T-helper 17 cell (primary cell): ENCODE measurements at regions not wholly inside any gene's neighbourhood (a gene's known extent, or its start where the extent isn't known, plus 50 kb on each side); places are given as distances from the start of the nearest gene placed in this dataset.

Source experiments
- ATAC-seq: fragments of 150-1000 bp; cut with Tn5 transposase; 2 replicates; pipeline ENCODE4 v1.10.0; 2021; ENCODE audit warnings: mild to moderate bottlenecking, moderate library complexity
- DNase-seq, 3 donors: peaks; one replicate each; pipeline versions ENCODE4 v3.0.0 to v3.0.0-alpha.2; 2020 to 2021
- H3K9me3 ChIP-seq: one replicate; pipeline ENCODE4 v1.7.0; 2013; ENCODE audit warnings: low read length, mild to moderate bottlenecking; ENCODE audit not compliant: control insufficient read depth, poor library complexity, severe bottlenecking
- H3K27ac Mint-ChIP-seq: one replicate; pipeline ENCODE4 v1.8.0; 2022; ENCODE audit warnings: mild to moderate bottlenecking, moderate library complexity, mixed read lengths
- H3K27me3 Mint-ChIP-seq: one replicate; pipeline ENCODE4 v1.8.0; 2022; ENCODE audit warnings: mixed read lengths
- H3K36me3 Mint-ChIP-seq: one replicate; pipeline ENCODE4 v1.8.0; 2022; ENCODE audit warnings: low read depth, mixed read lengths
- H3K4me1 Mint-ChIP-seq: one replicate; pipeline ENCODE4 v1.8.0; 2022; ENCODE audit warnings: mild to moderate bottlenecking, mixed read lengths
- H3K4me3 Mint-ChIP-seq: one replicate; pipeline ENCODE4 v1.8.0; 2022; ENCODE audit warnings: mild to moderate bottlenecking, moderate library complexity, mixed read lengths

- Mint-ChIP-seq H3K4me3 (no peak overlapping the region), H3K27me3 (no peaks in the 10 kb centered on the region), H3K36me3 (no peaks in the 10 kb centered on the region)
Observed at GRCh38 chr4:19151684-19152083, 1100.0 kb upstream of the SLIT2 start.

GRCh38 chr4:19146038-19146437, 1105.7 kb upstream of the SLIT2 start:
- Mint-ChIP-seq H3K36me3 (no peaks in the 10 kb centered on the region), H3K27ac (no peak overlapping the region), H3K4me1 (no peaks in the 10 kb centered on the region), H3K4me3 (no peak overlapping the region), H3K27me3 (no peaks in the 10 kb centered on the region)
- DNase-seq (no peak), ATAC-seq (no peak)
- H3K9me3 ChIP-seq, result no peaks in the 10 kb centered on the region

More at GRCh38 chr4:19151684-19152083, 1100.0 kb upstream of the SLIT2 start:
- no peaks in the 10 kb centered on the region for H3K4me1 Mint-ChIP-seq
- DNase-seq, result no peak
- no peak overlapping the region for H3K27ac Mint-ChIP-seq
- ATAC-seq, result no peak
- no peaks in the 10 kb centered on the region for H3K9me3 ChIP-seq

GRCh38 chr4:19135895-19136633, 1114.5 kb upstream of the LCORL start:
- no peaks in the 10 kb centered on the region for H3K36me3 Mint-ChIP-seq
- ATAC-seq, result no peak
- DNase-seq, result no peak
- no peak overlapping the region for H3K4me3 Mint-ChIP-seq
- no peaks in the 10 kb centered on the region for H3K9me3 ChIP-seq
- no peaks in the 10 kb centered on the region for H3K4me1 Mint-ChIP-seq
- no peak overlapping the region for H3K27ac Mint-ChIP-seq
- H3K27me3 Mint-ChIP-seq, result no peaks in the 10 kb centered on the region

- Mint-ChIP-seq H3K36me3 (no peaks in the 10 kb centered on the region), H3K4me3 (no peak overlapping the region), H3K27me3 (no peaks in the 10 kb centered on the region), H3K4me1 (no peaks in the 10 kb centered on the region), H3K27ac (no peak overlapping the region)
- no peaks in the 10 kb centered on the region for H3K9me3 ChIP-seq
- ATAC-seq (no peak), DNase-seq (no peak)
Observed at GRCh38 chr4:19134685-19135084, 1113.1 kb upstream of the LCORL start.

GRCh38 chr4:19133315-19133714, 1111.8 kb upstream of the LCORL start:
- no peak overlapping the region for H3K4me3 Mint-ChIP-seq
- no peak for ATAC-seq

GRCh38 chr4:19130866-19131265, 1109.3 kb upstream of the LCORL start:
- no peak overlapping the region for H3K4me3 Mint-ChIP-seq
- no peak overlapping the region for H3K27ac Mint-ChIP-seq
- H3K27me3 Mint-ChIP-seq, result no peaks in the 10 kb centered on the region
- no peaks in the 10 kb centered on the region for H3K36me3 Mint-ChIP-seq
- no peaks in the 10 kb centered on the region for H3K9me3 ChIP-seq
- ATAC-seq (no peak), DNase-seq (no peak)
- no peaks in the 10 kb centered on the region for H3K4me1 Mint-ChIP-seq

More at GRCh38 chr4:19133315-19133714, 1111.8 kb upstream of the LCORL start:
- Mint-ChIP-seq H3K36me3 (no peaks in the 10 kb centered on the region), H3K27me3 (no peaks in the 10 kb centered on the region), H3K27ac (no peak overlapping the region), H3K4me1 (no peaks in the 10 kb centered on the region)
- DNase-seq, result no peak
- H3K9me3 ChIP-seq, result no peaks in the 10 kb centered on the region

GRCh38 chr4:19128176-19128575, 1106.6 kb upstream of the LCORL start:
- no peaks in the 10 kb centered on the region for H3K4me1 Mint-ChIP-seq
- DNase-seq, result no peak

GRCh38 chr4:19126903-19127302, 1105.3 kb upstream of the LCORL start:
- no peak for ATAC-seq
- Mint-ChIP-seq H3K27me3 (no peaks in the 10 kb centered on the region), H3K27ac (no peak overlapping the region), H3K36me3 (no peaks in the 10 kb centered on the region), H3K4me1 (no peaks in the 10 kb centered on the region), H3K4me3 (no peak overlapping the region)
- DNase-seq, result no peak
- peaks cover 6% of the 10 kb centered on the region for H3K9me3 ChIP-seq

More at GRCh38 chr4:19128176-19128575, 1106.6 kb upstream of the LCORL start:
- Mint-ChIP-seq H3K27me3 (no peaks in the 10 kb centered on the region), H3K36me3 (no peaks in the 10 kb centered on the region), H3K4me3 (no peak overlapping the region), H3K27ac (no peak overlapping the region)
- peaks cover 6% of the 10 kb centered on the region for H3K9me3 ChIP-seq
- no peak for ATAC-seq

GRCh38 chr4:19123681-19124080, 1102.1 kb upstream of the LCORL start:
- peaks cover 6% of the 10 kb centered on the region for H3K9me3 ChIP-seq
- no peaks in the 10 kb centered on the region for H3K4me1 Mint-ChIP-seq
- no peak for ATAC-seq
- no peak overlapping the region for H3K4me3 Mint-ChIP-seq
- H3K27ac Mint-ChIP-seq, result no peak overlapping the region
- H3K27me3 Mint-ChIP-seq, result no peaks in the 10 kb centered on the region
- DNase-seq, result no peak
- H3K36me3 Mint-ChIP-seq, result no peaks in the 10 kb centered on the region

- no peak overlapping the region for H3K27ac Mint-ChIP-seq
- DNase-seq, result no peak
- H3K27me3 Mint-ChIP-seq, result no peaks in the 10 kb centered on the region
- no peaks in the 10 kb centered on the region for H3K4me1 Mint-ChIP-seq
- H3K9me3 ChIP-seq, result no peaks in the 10 kb centered on the region
- ATAC-seq, result no peak
- no peaks in the 10 kb centered on the region for H3K36me3 Mint-ChIP-seq
- H3K4me3 Mint-ChIP-seq, result no peak overlapping the region
Observed at GRCh38 chr4:19119904-19120560, 1098.5 kb upstream of the LCORL start.

GRCh38 chr4:19117022-19117421, 1095.5 kb upstream of the LCORL start:
- ATAC-seq, result no peak
- Mint-ChIP-seq H3K27me3 (no peaks in the 10 kb centered on the region), H3K4me1 (no peaks in the 10 kb centered on the region), H3K36me3 (no peaks in the 10 kb centered on the region), H3K4me3 (no peak overlapping the region), H3K27ac (no peak overlapping the region)
- no peak for DNase-seq
- no peaks in the 10 kb centered on the region for H3K9me3 ChIP-seq

- no peak for DNase-seq
- H3K36me3 Mint-ChIP-seq, result no peaks in the 10 kb centered on the region
- no peak overlapping the region for H3K4me3 Mint-ChIP-seq
- no peaks in the 10 kb centered on the region for H3K9me3 ChIP-seq
- no peaks in the 10 kb centered on the region for H3K27me3 Mint-ChIP-seq
- no peak for ATAC-seq
- H3K27ac Mint-ChIP-seq, result no peak overlapping the region
- no peaks in the 10 kb centered on the region for H3K4me1 Mint-ChIP-seq
Observed at GRCh38 chr4:19104176-19104575, 1082.6 kb upstream of the LCORL start.

- H3K4me3 Mint-ChIP-seq, result no peak overlapping the region
- H3K27me3 Mint-ChIP-seq, result no peaks in the 10 kb centered on the region
- no peaks in the 10 kb centered on the region for H3K4me1 Mint-ChIP-seq
- no peak overlapping the region for H3K27ac Mint-ChIP-seq
- ATAC-seq (no peak), DNase-seq (no peak)
- H3K9me3 ChIP-seq, result no peaks in the 10 kb centered on the region
- no peaks in the 10 kb centered on the region for H3K36me3 Mint-ChIP-seq
Observed at GRCh38 chr4:19095491-19096046, 1074.0 kb upstream of the LCORL start.

GRCh38 chr4:19093951-19094350, 1072.4 kb upstream of the LCORL start:
- H3K9me3 ChIP-seq, result no peaks in the 10 kb centered on the region
- no peak overlapping the region for H3K27ac Mint-ChIP-seq
- no peaks in the 10 kb centered on the region for H3K4me1 Mint-ChIP-seq
- ATAC-seq, result no peak
- DNase-seq, result no peak
- no peaks in the 10 kb centered on the region for H3K27me3 Mint-ChIP-seq
- H3K4me3 Mint-ChIP-seq, result no peak overlapping the region
- no peaks in the 10 kb centered on the region for H3K36me3 Mint-ChIP-seq
